ENCODE measurements at regions not wholly inside any gene's neighbourhood (a gene's known extent, or its start where the extent isn't known, plus 50 kb on each side); places are given as distances from the start of the nearest gene placed in this dataset.

DNA sequence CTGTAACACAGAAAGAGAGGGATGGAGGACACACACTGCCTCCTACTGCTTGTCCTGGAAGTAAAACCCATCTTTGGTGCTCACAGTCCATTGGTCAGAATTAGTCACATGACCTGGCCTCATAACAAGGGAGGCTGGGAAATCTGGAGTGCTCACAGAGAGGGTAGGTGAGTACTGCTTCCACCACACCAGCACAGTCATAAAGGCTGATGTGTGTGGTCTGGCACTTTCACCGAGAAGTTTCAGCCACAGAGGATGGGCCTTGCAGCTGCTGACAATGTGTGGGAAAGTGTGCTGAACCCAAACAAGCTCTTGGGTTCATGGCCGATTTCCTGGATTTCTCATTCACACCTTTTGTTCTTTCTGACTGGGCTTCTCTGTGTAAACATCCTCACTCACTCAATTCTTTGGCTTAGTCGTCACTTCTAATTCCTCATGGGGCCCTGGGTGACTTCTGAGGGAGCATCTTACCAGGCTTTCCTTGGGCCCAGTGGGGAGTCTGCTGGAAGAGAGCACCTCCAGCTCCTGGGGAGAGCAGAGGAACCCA, 100.7 kb downstream of the ASB7 start:
- Histone ChIP-seq H3K4me1 (ENCODE audit: control insufficient read depth in 1 of 2, insufficient read depth in 2 of 2, low read length in 2 of 2) (no peaks in the 10 kb centered on the region), H3K4me3 (ENCODE audit: low read depth in 1 of 2, low read length in 2 of 2) (no peak overlapping the region), H3K9me3 (ENCODE audit: control insufficient read depth in 1 of 2, low read length in 2 of 2) (no peaks in the 10 kb centered on the region), H3K27ac (ENCODE audit: low read depth, low read length) (no peak overlapping the region), H3K36me3 (ENCODE audit: control insufficient read depth in 1 of 2, insufficient read depth in 2 of 2, low read length in 2 of 2) (no peaks in the 10 kb centered on the region), H3K27me3 (ENCODE audit: control insufficient read depth in 1 of 2, insufficient read depth in 2 of 2, low read length in 2 of 2) (peaks cover 3% of the 10 kb centered on the region in 2 donors), H3K9ac (ENCODE audit: low read depth in 1 of 2, low read length in 2 of 2) (no peak overlapping the region)

DNA sequence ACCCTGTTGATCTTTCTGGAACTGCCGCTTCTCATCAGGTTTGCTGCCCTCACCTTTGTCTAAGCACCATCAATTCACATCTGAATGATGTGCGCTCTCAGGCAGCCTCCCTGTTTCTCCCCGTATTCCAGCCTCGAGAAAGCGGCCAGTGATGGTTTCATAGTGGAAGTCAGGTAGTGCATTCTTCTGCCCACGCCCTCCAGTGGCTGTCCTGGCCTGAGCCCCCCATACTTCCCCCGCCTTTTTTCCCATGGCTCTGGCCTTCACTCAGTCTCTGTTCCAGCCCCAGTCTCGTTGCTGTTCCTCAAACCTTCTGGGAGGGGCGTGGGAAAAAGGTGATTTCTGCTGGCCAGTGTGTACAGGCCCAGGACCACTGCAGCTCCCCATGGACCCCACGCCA, 101.3 kb downstream of the ASB7 start:
- no peaks in the 10 kb centered on the region for H3K9me3 ChIP-seq (ENCODE audit: control insufficient read depth in 1 of 2, low read length in 2 of 2)
- H3K36me3 ChIP-seq (ENCODE audit: control insufficient read depth in 1 of 2, insufficient read depth in 2 of 2, low read length in 2 of 2): no peaks in the 10 kb centered on the region
- peaks cover 3% of the 10 kb centered on the region in 2 donors for H3K27me3 ChIP-seq (ENCODE audit: control insufficient read depth in 1 of 2, insufficient read depth in 2 of 2, low read length in 2 of 2)
- no peak overlapping the region for H3K27ac ChIP-seq (ENCODE audit: low read depth, low read length)
- H3K4me1 ChIP-seq (ENCODE audit: control insufficient read depth in 1 of 2, insufficient read depth in 2 of 2, low read length in 2 of 2): no peaks in the 10 kb centered on the region
- no peak overlapping the region for H3K9ac ChIP-seq (ENCODE audit: low read depth in 1 of 2, low read length in 2 of 2)
- H3K4me3 ChIP-seq (ENCODE audit: low read depth in 1 of 2, low read length in 2 of 2): no peak overlapping the region

DNA sequence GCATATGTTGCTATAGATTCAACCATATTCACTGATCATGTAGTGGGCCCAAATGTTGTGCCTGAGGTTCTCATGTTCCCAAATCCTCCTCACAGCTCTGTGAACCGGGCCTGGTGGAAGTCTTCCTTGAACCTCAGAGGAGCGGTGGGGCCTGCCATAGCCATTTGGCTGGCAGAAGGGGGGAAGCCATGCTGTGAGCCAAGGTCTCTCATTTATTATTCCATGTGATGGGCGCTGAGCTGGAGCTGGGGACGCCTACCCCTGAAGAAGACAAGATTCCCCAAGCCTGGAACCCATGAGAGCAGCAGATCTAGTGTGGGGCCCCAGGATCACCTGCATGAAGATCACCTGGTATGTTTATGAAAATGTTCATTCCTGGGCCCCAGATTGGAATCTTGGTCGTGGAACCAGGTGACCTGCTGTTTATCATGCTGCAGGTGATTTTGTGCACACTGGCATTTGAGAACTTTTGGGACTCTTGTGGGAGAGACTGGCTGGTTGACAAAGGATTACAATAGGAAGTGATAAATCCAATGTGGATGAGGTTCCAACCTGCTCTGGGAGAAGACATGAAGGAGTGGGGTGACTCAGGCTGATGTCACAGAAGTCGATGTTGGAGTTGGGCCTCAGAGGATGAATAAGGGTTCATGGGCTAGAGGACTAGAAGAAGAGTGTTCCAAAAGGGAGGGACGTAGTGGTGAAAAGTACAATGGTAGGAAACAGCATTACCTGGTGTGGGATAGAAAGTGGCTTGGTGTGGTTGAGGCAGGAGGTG, 102.1 kb downstream of the ASB7 start:
- H3K9me3 ChIP-seq (ENCODE audit: control insufficient read depth in 1 of 2, low read length in 2 of 2): no peaks in the 10 kb centered on the region
- H3K36me3 ChIP-seq (ENCODE audit: control insufficient read depth in 1 of 2, insufficient read depth in 2 of 2, low read length in 2 of 2): no peaks in the 10 kb centered on the region

DNA sequence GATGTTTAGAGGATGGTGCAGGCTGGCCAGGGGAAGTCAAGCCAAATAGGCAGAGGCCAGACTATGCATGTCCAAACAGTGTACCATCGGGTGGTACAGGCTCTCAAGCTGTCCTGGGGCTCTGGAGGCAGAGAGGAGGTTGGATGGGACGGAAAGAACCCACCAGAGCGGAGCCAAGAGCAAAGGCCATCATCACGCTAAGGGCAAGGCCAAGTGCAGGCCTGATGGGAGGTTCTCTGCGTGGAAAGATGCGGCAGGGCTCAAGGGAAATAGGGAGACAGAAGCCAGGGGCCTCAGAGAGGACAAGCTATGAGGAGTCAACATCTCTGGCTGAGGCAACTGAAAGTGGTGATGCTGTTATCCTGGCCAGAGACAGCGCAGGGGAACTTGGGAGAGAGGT, 102.7 kb downstream of the ASB7 start:
- no peak overlapping the region for H3K4me3 ChIP-seq (ENCODE audit: low read depth in 1 of 2, low read length in 2 of 2)
- no peak overlapping the region for H3K27ac ChIP-seq (ENCODE audit: low read depth, low read length)
- H3K9me3 ChIP-seq (ENCODE audit: control insufficient read depth in 1 of 2, low read length in 2 of 2): no peaks in the 10 kb centered on the region
- no peaks in the 10 kb centered on the region for H3K36me3 ChIP-seq (ENCODE audit: control insufficient read depth in 1 of 2, insufficient read depth in 2 of 2, low read length in 2 of 2)
- no peak overlapping the region for H3K9ac ChIP-seq (ENCODE audit: low read depth in 1 of 2, low read length in 2 of 2)
- no peaks in the 10 kb centered on the region for H3K4me1 ChIP-seq (ENCODE audit: control insufficient read depth in 1 of 2, insufficient read depth in 2 of 2, low read length in 2 of 2)
- peaks cover 3% of the 10 kb centered on the region in 2 donors for H3K27me3 ChIP-seq (ENCODE audit: control insufficient read depth in 1 of 2, insufficient read depth in 2 of 2, low read length in 2 of 2)

More for the DNA sequence above, 102.1 kb downstream of the ASB7 start:
- Histone ChIP-seq H3K9ac (ENCODE audit: low read depth in 1 of 2, low read length in 2 of 2) (no peak overlapping the region), H3K4me1 (ENCODE audit: control insufficient read depth in 1 of 2, insufficient read depth in 2 of 2, low read length in 2 of 2) (no peaks in the 10 kb centered on the region), H3K27me3 (ENCODE audit: control insufficient read depth in 1 of 2, insufficient read depth in 2 of 2, low read length in 2 of 2) (peaks cover 3% of the 10 kb centered on the region in 2 donors), H3K4me3 (ENCODE audit: low read depth in 1 of 2, low read length in 2 of 2) (no peak overlapping the region), H3K27ac (ENCODE audit: low read depth, low read length) (no peak overlapping the region)

DNA sequence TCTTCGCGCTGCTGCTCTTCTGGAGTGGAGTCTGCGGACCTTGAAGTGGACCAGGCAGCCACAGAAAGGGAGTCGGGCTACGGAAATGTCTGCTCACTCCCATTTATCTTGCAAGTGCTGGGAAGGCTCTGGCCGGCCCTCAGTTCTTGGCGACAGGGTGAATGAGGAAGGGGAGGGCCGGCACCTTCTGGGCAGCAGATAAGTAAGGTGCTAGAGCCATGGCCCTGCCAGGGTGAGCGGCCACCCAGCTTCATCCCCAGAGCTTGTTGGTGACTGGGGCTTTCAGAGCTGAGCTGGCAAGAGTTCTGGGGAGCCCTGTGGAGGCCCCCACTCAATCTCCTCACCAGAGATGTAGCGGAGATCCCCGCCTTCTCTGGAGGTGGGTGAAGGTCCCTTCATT, 103.5 kb downstream of the ASB7 start:
- no peak overlapping the region for H3K4me3 ChIP-seq (ENCODE audit: low read depth in 1 of 2, low read length in 2 of 2)
- peaks cover 3% of the 10 kb centered on the region in 2 donors for H3K27me3 ChIP-seq (ENCODE audit: control insufficient read depth in 1 of 2, insufficient read depth in 2 of 2, low read length in 2 of 2)
- H3K36me3 ChIP-seq (ENCODE audit: control insufficient read depth in 1 of 2, insufficient read depth in 2 of 2, low read length in 2 of 2): no peaks in the 10 kb centered on the region
- no peak overlapping the region for H3K9ac ChIP-seq (ENCODE audit: low read depth in 1 of 2, low read length in 2 of 2)
- H3K27ac ChIP-seq (ENCODE audit: low read depth, low read length): no peak overlapping the region
- no peaks in the 10 kb centered on the region for H3K4me1 ChIP-seq (ENCODE audit: control insufficient read depth in 1 of 2, insufficient read depth in 2 of 2, low read length in 2 of 2)
- H3K9me3 ChIP-seq (ENCODE audit: control insufficient read depth in 1 of 2, low read length in 2 of 2): no peaks in the 10 kb centered on the region

DNA sequence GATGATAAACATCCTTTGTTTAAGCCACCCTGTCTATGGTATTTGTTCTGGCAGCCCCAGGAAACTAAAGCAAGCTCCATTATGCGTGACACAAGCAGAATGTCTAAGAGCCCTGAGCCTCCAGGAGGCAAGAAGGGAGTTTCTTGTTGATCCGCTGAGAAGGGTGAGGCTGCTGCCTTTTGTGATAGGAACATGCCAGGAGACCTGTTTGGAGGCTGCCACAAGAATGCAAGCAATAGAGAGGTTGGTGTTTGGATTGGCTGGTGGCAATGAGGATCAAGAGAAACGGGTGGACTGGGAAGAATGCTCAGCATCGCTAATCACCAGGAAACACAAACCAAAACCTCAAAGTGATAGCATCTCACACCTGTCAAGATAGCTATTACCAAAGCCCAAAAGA, 104.8 kb downstream of the ASB7 start:
- no peak overlapping the region for H3K9ac ChIP-seq (ENCODE audit: low read depth in 1 of 2, low read length in 2 of 2)
- H3K36me3 ChIP-seq (ENCODE audit: control insufficient read depth in 1 of 2, insufficient read depth in 2 of 2, low read length in 2 of 2): no peaks in the 10 kb centered on the region
- H3K27ac ChIP-seq (ENCODE audit: low read depth, low read length): no peak overlapping the region
- H3K27me3 ChIP-seq (ENCODE audit: control insufficient read depth in 1 of 2, insufficient read depth in 2 of 2, low read length in 2 of 2): peaks cover 0 to 3% of the 10 kb centered on the region in 2 donors
- no peaks in the 10 kb centered on the region for H3K4me1 ChIP-seq (ENCODE audit: control insufficient read depth in 1 of 2, insufficient read depth in 2 of 2, low read length in 2 of 2)
- H3K4me3 ChIP-seq (ENCODE audit: low read depth in 1 of 2, low read length in 2 of 2): no peak overlapping the region
- H3K9me3 ChIP-seq (ENCODE audit: control insufficient read depth in 1 of 2, low read length in 2 of 2): no peaks in the 10 kb centered on the region

DNA sequence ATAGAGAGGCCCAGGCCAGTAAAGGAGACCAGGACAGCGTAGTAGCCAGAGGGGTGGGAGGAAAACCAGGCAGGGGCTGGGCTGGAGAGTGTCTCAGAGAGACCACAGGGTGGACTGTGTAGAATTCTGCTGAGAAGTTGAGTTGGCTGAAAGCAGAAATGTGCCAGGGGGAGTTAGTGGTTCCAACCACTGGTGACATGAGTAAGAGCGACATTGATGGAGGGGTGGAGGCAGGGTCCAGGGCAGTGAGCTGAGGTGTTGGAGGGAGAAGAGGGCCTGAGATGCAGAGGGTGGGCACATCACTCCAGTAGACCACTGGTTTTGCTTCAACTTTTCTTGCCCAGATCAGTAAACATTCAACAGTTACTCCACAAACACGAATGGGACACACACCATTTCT, 106.5 kb downstream of the ASB7 start:
- peaks cover 9 to 10% of the 10 kb centered on the region in 2 donors for H3K4me1 ChIP-seq (ENCODE audit: control insufficient read depth in 1 of 2, insufficient read depth in 2 of 2, low read length in 2 of 2)
- no peaks in the 10 kb centered on the region for H3K9me3 ChIP-seq (ENCODE audit: control insufficient read depth in 1 of 2, low read length in 2 of 2)
- no peaks in the 10 kb centered on the region for H3K36me3 ChIP-seq (ENCODE audit: control insufficient read depth in 1 of 2, insufficient read depth in 2 of 2, low read length in 2 of 2)
- no peak overlapping the region for H3K27ac ChIP-seq (ENCODE audit: low read depth, low read length)
- peaks cover 0 to 3% of the 10 kb centered on the region in 2 donors for H3K27me3 ChIP-seq (ENCODE audit: control insufficient read depth in 1 of 2, insufficient read depth in 2 of 2, low read length in 2 of 2)
- no peak overlapping the region for H3K9ac ChIP-seq (ENCODE audit: low read depth in 1 of 2, low read length in 2 of 2)
- H3K4me3 ChIP-seq (ENCODE audit: low read depth in 1 of 2, low read length in 2 of 2): no peak overlapping the region

DNA sequence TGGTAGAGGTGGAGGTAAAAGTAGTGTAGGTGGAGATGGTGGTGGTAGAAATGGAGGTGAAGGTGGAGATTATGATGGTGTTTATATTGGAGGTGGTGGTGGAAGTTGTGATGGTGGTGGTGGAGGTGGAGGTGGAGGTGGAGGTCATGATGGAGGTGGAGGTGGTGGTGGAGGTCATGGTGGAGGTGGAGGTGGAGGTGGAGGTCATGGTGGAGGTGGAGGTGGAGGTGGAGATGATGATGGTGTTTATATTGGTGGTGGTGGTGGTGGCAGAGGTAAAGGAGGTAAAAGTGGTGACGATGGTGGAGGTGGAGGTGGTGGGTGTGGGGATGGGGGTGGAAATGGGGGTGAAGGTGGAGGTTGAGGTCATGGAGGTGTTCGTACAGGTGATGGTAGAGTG, 107.8 kb downstream of the ASB7 start:
- H3K4me3 ChIP-seq (ENCODE audit: low read depth in 1 of 2, low read length in 2 of 2): no peak overlapping the region
- H3K9ac ChIP-seq (ENCODE audit: low read depth in 1 of 2, low read length in 2 of 2): no peak overlapping the region
- peaks cover 11 to 13% of the 10 kb centered on the region in 2 donors for H3K4me1 ChIP-seq (ENCODE audit: control insufficient read depth in 1 of 2, insufficient read depth in 2 of 2, low read length in 2 of 2)
- peaks cover 0 to 3% of the 10 kb centered on the region in 2 donors for H3K27me3 ChIP-seq (ENCODE audit: control insufficient read depth in 1 of 2, insufficient read depth in 2 of 2, low read length in 2 of 2)
- H3K27ac ChIP-seq (ENCODE audit: low read depth, low read length): no peak overlapping the region
- no peaks in the 10 kb centered on the region for H3K9me3 ChIP-seq (ENCODE audit: control insufficient read depth in 1 of 2, low read length in 2 of 2)
- no peaks in the 10 kb centered on the region for H3K36me3 ChIP-seq (ENCODE audit: control insufficient read depth in 1 of 2, insufficient read depth in 2 of 2, low read length in 2 of 2)

DNA sequence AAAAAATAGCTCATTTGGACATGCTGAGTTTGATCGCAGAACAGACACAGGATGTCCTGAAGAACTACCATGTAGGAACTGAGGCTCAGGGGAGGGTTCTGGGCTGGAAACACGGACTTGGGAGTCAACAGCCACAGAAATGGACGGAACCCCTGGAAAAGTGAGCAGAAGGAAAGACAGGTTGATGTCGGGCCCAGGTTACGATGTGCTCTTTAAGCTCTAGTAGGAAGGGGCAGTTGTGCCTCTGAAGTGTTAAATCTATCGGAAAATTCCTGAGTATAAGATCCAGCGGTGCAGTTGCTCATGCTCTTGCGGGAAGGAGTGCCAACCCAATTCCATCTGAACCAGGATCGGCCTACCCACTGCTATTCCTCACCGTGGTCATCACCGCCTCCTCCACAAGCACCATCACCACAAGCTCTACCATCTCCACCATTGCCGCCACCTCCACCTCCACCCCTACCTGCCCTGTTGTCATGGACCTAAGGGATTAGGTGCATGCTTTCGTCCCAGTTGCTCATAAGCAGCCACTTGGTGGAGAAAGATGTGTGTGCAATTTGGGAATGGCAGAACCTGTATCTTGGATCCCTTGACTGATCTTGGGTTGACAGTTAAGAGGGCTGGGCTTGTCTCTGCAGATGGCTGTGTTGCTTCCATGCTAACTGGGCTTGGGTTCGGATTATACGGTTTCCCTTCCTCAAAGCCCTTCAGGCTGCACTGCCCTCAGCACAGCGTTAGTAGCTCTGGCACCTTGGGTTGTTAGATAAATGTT, 108.5 kb downstream of the ASB7 start:
- no peak overlapping the region for H3K9ac ChIP-seq (ENCODE audit: low read depth in 1 of 2, low read length in 2 of 2)
- no peaks in the 10 kb centered on the region for H3K36me3 ChIP-seq (ENCODE audit: control insufficient read depth in 1 of 2, insufficient read depth in 2 of 2, low read length in 2 of 2)
- peaks cover 14 to 15% of the 10 kb centered on the region in 2 donors for H3K4me1 ChIP-seq (ENCODE audit: control insufficient read depth in 1 of 2, insufficient read depth in 2 of 2, low read length in 2 of 2)
- H3K4me3 ChIP-seq (ENCODE audit: low read depth in 1 of 2, low read length in 2 of 2): no peak overlapping the region
- H3K27me3 ChIP-seq (ENCODE audit: control insufficient read depth in 1 of 2, insufficient read depth in 2 of 2, low read length in 2 of 2): peaks cover 0 to 3% of the 10 kb centered on the region in 2 donors
- H3K27ac ChIP-seq (ENCODE audit: low read depth, low read length): no peak overlapping the region
- no peaks in the 10 kb centered on the region for H3K9me3 ChIP-seq (ENCODE audit: control insufficient read depth in 1 of 2, low read length in 2 of 2)

DNA sequence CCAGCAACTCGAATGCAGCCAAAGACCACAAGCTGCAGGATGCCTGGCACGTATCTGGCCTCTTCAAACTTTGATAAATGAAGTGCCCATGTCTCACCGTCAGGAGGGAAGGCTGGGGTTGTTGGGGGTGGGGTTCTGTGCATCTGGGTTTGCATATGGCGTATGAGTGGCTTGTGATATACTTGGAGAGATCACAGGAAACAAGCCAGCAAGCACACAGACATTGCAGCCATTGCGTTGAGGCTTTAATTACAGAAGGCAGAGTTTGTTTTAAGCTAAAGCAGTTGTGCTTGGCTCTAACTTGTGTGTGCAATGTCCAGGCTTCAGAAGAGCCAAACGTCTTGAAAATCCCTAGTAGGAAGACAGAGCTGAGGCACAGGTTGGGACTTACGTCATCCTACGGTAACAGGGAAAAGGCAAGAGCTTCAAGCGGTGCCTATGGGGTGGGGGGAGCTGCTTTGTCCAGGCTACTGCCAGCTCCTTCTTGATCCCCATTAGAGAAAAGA, 109.2 kb downstream of the ASB7 start:
- Histone ChIP-seq H3K27me3 (ENCODE audit: control insufficient read depth in 1 of 2, insufficient read depth in 2 of 2, low read length in 2 of 2) (peaks cover 0 to 3% of the 10 kb centered on the region in 2 donors), H3K27ac (ENCODE audit: low read depth, low read length) (no peak overlapping the region), H3K4me3 (ENCODE audit: low read depth in 1 of 2, low read length in 2 of 2) (no peak overlapping the region), H3K4me1 (ENCODE audit: control insufficient read depth in 1 of 2, insufficient read depth in 2 of 2, low read length in 2 of 2) (peaks cover 20 to 21% of the 10 kb centered on the region in 2 donors), H3K36me3 (ENCODE audit: control insufficient read depth in 1 of 2, insufficient read depth in 2 of 2, low read length in 2 of 2) (no peaks in the 10 kb centered on the region), H3K9me3 (ENCODE audit: control insufficient read depth in 1 of 2, low read length in 2 of 2) (no peaks in the 10 kb centered on the region), H3K9ac (ENCODE audit: low read depth in 1 of 2, low read length in 2 of 2) (no peak overlapping the region)
